Esophagus muscularis mucosa (tissue), 3 donors: ENCODE measurements at regions not wholly inside any gene's neighbourhood (a gene's known extent, or its start where the extent isn't known, plus 50 kb on each side); places are given as distances from the start of the nearest gene placed in this dataset.

ENCODE experiments used
- POLR2A ChIP-seq: fragments of 450-650 bp; IDR thresholded peaks from one replicate; pipeline ENCODE4 v1.6.1; 2017; ENCODE audit warnings: antibody characterized with exemption, moderate library complexity, mild to moderate bottlenecking, low read depth
- TF ChIP-seq, protein P1 (sequence below), 3 experiments: fragments of 200-600 bp in 2 of 3; fragments of 450-650 bp in 1 of 3; sonication (generic) in 2 of 3; IDR thresholded peaks; one replicate each; pipeline ENCODE4 v1.5.1; 2017 to 2019; ENCODE audit warnings: antibody characterized with exemption in 3 of 3, mild to moderate bottlenecking in 2 of 3, moderate library complexity in 1 of 3

DNA sequence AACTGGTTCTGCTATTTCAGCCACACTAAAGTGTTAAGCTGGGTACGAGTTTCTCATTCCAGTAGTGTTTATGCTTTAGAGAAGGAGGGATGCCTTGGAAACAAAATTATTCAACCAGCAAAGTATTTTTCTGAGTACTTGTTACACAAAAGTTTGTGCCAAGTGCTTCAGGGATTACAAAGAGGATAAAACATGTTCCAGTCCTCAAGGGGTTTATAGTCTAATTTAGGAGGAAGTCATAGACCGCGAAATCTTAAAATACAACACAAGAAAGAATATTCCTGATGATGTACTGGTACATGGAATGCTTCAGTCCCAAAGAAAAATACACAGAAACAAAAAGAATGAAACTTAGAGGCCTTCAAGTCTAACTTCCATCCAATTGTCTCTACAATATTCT is 85.4 kb upstream of the NR4A3 start:
- TF ChIP-seq, protein P1, sequence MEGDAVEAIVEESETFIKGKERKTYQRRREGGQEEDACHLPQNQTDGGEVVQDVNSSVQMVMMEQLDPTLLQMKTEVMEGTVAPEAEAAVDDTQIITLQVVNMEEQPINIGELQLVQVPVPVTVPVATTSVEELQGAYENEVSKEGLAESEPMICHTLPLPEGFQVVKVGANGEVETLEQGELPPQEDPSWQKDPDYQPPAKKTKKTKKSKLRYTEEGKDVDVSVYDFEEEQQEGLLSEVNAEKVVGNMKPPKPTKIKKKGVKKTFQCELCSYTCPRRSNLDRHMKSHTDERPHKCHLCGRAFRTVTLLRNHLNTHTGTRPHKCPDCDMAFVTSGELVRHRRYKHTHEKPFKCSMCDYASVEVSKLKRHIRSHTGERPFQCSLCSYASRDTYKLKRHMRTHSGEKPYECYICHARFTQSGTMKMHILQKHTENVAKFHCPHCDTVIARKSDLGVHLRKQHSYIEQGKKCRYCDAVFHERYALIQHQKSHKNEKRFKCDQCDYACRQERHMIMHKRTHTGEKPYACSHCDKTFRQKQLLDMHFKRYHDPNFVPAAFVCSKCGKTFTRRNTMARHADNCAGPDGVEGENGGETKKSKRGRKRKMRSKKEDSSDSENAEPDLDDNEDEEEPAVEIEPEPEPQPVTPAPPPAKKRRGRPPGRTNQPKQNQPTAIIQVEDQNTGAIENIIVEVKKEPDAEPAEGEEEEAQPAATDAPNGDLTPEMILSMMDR (IDR thresholded peaks at IDR 0.05), result no peak
- TF ChIP-seq POLR2A, result no peak
